Muscle layer of colon (tissue), 2 donors: ENCODE measurements at regions not wholly inside any gene's neighbourhood (a gene's known extent, or its start where the extent isn't known, plus 50 kb on each side); places are given as distances from the start of the nearest gene placed in this dataset.

ENCODE experiments used
- H3K27ac ChIP-seq: one replicate; pipeline ENCODE4 v1.7.0; 2013; ENCODE audit warnings: low read depth, mild to moderate bottlenecking, low read length, moderate library complexity
- H3K27me3 ChIP-seq, 2 donors: one replicate each; pipeline ENCODE4 v1.7.0; 2013; ENCODE audit warnings: low read length in 2 of 2, mild to moderate bottlenecking in 2 of 2; ENCODE audit not compliant: insufficient read depth in 2 of 2, control insufficient read depth in 1 of 2
- H3K36me3 ChIP-seq: one replicate; pipeline ENCODE4 v1.7.0; 2013; ENCODE audit warnings: mild to moderate bottlenecking, low read length; ENCODE audit not compliant: insufficient read depth
- H3K4me1 ChIP-seq: one replicate; pipeline ENCODE4 v1.7.0; 2013; ENCODE audit warnings: mild to moderate bottlenecking, low read length; ENCODE audit not compliant: insufficient read depth
- H3K4me3 ChIP-seq, 2 donors: one replicate each; pipeline ENCODE4 v1.7.0; 2013; ENCODE audit warnings: low read length in 2 of 2, low read depth in 1 of 2, mild to moderate bottlenecking in 1 of 2, moderate library complexity in 1 of 2
- H3K9ac ChIP-seq: one replicate; pipeline ENCODE4 v1.7.0; 2013; ENCODE audit warnings: low read length
- H3K9me3 ChIP-seq: one replicate; pipeline ENCODE4 v1.7.0; 2013; ENCODE audit warnings: mild to moderate bottlenecking, low read length
- donor health status: abdominal sarcoma.
- donor health status: Adenocarcinoma of cecum.

DNA sequence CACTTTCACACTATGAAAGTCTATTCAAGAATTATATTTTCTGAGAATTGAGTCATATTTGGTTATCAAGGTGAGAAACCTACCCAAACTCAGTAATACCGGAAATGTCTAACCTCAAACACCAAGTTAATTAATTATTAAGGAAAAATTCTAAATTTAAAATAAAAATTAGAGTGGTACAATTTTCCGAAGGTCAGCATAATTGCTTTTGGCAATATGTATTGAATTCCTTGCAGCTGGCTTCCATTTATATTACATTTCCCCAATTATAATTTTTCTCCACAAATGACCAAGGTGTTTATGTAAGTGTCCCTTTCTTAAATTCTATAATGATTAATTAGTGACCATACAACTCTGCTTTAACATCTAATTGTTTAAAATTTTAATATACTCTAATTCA, 316.0 kb upstream of the IRAK1BP1 start:
- Histone ChIP-seq H3K4me3 (no peak overlapping the region), H3K4me1 (no peaks in the 10 kb centered on the region), H3K27me3 (no peaks in the 10 kb centered on the region), H3K9ac (no peak overlapping the region), H3K36me3 (no peaks in the 10 kb centered on the region), H3K27ac (no peak overlapping the region), H3K9me3 (no peaks in the 10 kb centered on the region)

GRCh38 chr6:78552435-78552834, 314.9 kb upstream of the IRAK1BP1 start:
- Histone ChIP-seq H3K27me3 (no peaks in the 10 kb centered on the region), H3K27ac (no peak overlapping the region), H3K9me3 (no peaks in the 10 kb centered on the region), H3K9ac (no peak overlapping the region), H3K4me1 (no peaks in the 10 kb centered on the region), H3K36me3 (no peaks in the 10 kb centered on the region), H3K4me3 (no peak overlapping the region)

GRCh38 chr6:78554341-78554740, 313.0 kb upstream of the IRAK1BP1 start:
- Histone ChIP-seq H3K27me3 (no peaks in the 10 kb centered on the region), H3K36me3 (no peaks in the 10 kb centered on the region), H3K4me3 (no peak overlapping the region)

GRCh38 chr6:78559056-78559455, 308.3 kb upstream of the IRAK1BP1 start:
- H3K9ac ChIP-seq = no peak overlapping the region
- no peaks in the 10 kb centered on the region for H3K9me3 ChIP-seq
- no peak overlapping the region for H3K4me3 ChIP-seq
- no peaks in the 10 kb centered on the region for H3K4me1 ChIP-seq
- H3K36me3 ChIP-seq = no peaks in the 10 kb centered on the region
- no peaks in the 10 kb centered on the region for H3K27me3 ChIP-seq
- no peak overlapping the region for H3K27ac ChIP-seq

More at GRCh38 chr6:78554341-78554740, 313.0 kb upstream of the IRAK1BP1 start:
- no peak overlapping the region for H3K9ac ChIP-seq
- no peak overlapping the region for H3K27ac ChIP-seq
- no peaks in the 10 kb centered on the region for H3K4me1 ChIP-seq
- H3K9me3 ChIP-seq = no peaks in the 10 kb centered on the region

GRCh38 chr6:78561015-78561414, 306.3 kb upstream of the IRAK1BP1 start:
- H3K27ac ChIP-seq = no peak overlapping the region
- H3K27me3 ChIP-seq = no peaks in the 10 kb centered on the region
- H3K4me1 ChIP-seq = no peaks in the 10 kb centered on the region
- no peak overlapping the region for H3K4me3 ChIP-seq
- no peak overlapping the region for H3K9ac ChIP-seq
- no peaks in the 10 kb centered on the region for H3K36me3 ChIP-seq
- H3K9me3 ChIP-seq = no peaks in the 10 kb centered on the region

- no peak overlapping the region for H3K9ac ChIP-seq
- H3K4me1 ChIP-seq = no peaks in the 10 kb centered on the region
- no peak overlapping the region for H3K4me3 ChIP-seq
- no peak overlapping the region for H3K27ac ChIP-seq
- H3K36me3 ChIP-seq = no peaks in the 10 kb centered on the region
- no peaks in the 10 kb centered on the region for H3K27me3 ChIP-seq
- peaks cover 4% of the 10 kb centered on the region for H3K9me3 ChIP-seq
These were observed 301.4 kb upstream of the IRAK1BP1 start for GRCh38 chr6:78565997-78566396.

DNA sequence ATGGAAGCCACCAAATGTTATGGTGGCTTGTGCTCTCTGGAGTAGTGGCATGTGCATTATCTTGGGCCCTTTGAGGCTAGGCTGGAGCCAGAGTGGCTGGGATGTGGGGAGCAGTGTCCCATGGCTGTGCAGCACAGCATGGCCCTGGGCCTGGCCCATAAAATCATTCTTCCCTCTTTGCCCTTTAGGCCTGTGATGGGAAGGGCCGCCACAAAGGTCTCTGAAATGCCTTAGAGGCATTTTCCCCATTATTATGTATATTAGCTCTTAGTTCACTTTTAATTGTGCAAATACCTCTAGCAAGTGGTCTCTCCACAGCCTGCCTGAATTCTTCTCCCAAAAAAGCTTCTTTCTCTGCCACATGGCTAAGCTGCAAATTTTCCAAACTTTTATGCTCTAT, 297.3 kb upstream of the IRAK1BP1 start:
- Histone ChIP-seq H3K4me3 (no peak overlapping the region), H3K27me3 (no peaks in the 10 kb centered on the region), H3K9me3 (peaks cover 4% of the 10 kb centered on the region), H3K36me3 (no peaks in the 10 kb centered on the region), H3K27ac (no peak overlapping the region), H3K4me1 (no peaks in the 10 kb centered on the region), H3K9ac (no peak overlapping the region)

DNA sequence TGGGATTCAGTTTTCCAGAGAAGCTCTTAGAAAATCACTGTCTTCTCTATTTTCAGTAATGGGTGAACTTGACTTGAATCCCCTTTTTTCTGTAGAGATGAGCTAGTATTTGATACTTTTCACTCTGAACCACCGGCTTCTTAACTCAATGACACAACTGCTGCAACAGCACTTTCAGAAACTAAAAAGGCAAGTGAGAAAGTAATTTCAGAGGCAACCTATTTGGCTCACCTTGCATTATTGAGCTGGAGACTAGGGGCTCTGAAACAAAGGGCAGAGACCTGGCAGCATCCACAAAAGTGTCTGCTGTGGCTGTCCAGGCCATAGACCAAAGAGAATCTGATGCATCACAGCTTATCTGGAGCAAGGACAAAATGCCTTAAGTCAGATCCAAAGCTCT, 289.8 kb upstream of the IRAK1BP1 start:
- no peaks in the 10 kb centered on the region for H3K9me3 ChIP-seq
- no peaks in the 10 kb centered on the region for H3K36me3 ChIP-seq
- H3K27me3 ChIP-seq = no peaks in the 10 kb centered on the region
- no peak overlapping the region for H3K4me3 ChIP-seq
- H3K9ac ChIP-seq = no peak overlapping the region
- H3K4me1 ChIP-seq = no peaks in the 10 kb centered on the region
- H3K27ac ChIP-seq = no peak overlapping the region

DNA sequence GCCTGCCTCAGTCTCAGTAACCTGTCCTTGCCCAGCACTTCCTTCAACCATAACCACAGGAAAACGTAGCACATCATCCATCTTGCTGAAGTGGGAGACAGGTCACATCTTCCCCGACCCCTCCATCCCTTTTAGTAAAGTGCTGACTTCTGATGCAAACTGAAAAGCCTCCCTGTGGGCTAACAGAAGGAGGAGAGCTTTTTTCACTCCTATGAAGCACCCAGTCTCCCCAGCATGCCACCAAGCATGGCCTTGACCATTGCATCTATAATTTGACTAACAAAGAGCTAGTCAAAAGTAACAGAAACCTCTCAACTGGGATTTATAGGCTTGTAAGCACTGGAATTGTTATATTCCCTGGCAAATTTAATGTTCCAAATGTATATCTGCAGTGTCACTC, 288.9 kb upstream of the IRAK1BP1 start:
- no peaks in the 10 kb centered on the region for H3K4me1 ChIP-seq
- H3K9me3 ChIP-seq = no peaks in the 10 kb centered on the region
- no peaks in the 10 kb centered on the region for H3K27me3 ChIP-seq
- H3K4me3 ChIP-seq = no peak overlapping the region
- H3K36me3 ChIP-seq = no peaks in the 10 kb centered on the region
- no peak overlapping the region for H3K27ac ChIP-seq
- H3K9ac ChIP-seq = no peak overlapping the region

GRCh38 chr6:78580923-78581322, 286.4 kb upstream of the IRAK1BP1 start:
- Histone ChIP-seq H3K27ac (no peak overlapping the region), H3K27me3 (no peaks in the 10 kb centered on the region), H3K9me3 (no peaks in the 10 kb centered on the region)

GRCh38 chr6:78583079-78583478, 284.3 kb upstream of the IRAK1BP1 start:
- Histone ChIP-seq H3K4me1 (no peaks in the 10 kb centered on the region), H3K9me3 (no peaks in the 10 kb centered on the region), H3K9ac (no peak overlapping the region), H3K27ac (no peak overlapping the region), H3K27me3 (no peaks in the 10 kb centered on the region), H3K36me3 (no peaks in the 10 kb centered on the region), H3K4me3 (no peak overlapping the region)

More at GRCh38 chr6:78580923-78581322, 286.4 kb upstream of the IRAK1BP1 start:
- Histone ChIP-seq H3K4me3 (no peak overlapping the region), H3K9ac (no peak overlapping the region), H3K36me3 (no peaks in the 10 kb centered on the region), H3K4me1 (no peaks in the 10 kb centered on the region)

DNA sequence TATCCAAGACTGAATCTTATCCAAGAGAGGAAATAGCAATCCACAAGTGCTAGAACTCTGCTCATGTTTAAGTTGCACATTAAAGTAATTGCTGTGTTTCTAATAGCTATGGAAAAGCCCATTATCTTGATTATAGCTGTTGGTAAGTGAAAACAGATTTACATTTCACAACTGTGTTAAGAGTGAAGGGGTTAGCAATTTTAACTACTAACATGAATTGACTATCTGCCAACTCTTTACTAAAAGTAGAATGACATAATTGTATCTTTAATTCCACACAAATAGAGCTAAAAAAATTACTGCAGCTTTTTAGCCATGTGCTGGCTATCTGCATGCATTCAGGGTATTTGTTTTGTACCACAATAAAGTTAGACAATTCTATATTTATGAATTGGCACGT, 277.9 kb upstream of the IRAK1BP1 start:
- Histone ChIP-seq H3K9ac (no peak overlapping the region), H3K27me3 (no peaks in the 10 kb centered on the region), H3K27ac (no peak overlapping the region), H3K9me3 (no peaks in the 10 kb centered on the region), H3K4me3 (no peak overlapping the region), H3K4me1 (no peaks in the 10 kb centered on the region), H3K36me3 (no peaks in the 10 kb centered on the region)
